ENCODE measurements at regions not wholly inside any gene's neighbourhood (a gene's known extent, or its start where the extent isn't known, plus 50 kb on each side); places are given as distances from the start of the nearest gene placed in this dataset.

DNA sequence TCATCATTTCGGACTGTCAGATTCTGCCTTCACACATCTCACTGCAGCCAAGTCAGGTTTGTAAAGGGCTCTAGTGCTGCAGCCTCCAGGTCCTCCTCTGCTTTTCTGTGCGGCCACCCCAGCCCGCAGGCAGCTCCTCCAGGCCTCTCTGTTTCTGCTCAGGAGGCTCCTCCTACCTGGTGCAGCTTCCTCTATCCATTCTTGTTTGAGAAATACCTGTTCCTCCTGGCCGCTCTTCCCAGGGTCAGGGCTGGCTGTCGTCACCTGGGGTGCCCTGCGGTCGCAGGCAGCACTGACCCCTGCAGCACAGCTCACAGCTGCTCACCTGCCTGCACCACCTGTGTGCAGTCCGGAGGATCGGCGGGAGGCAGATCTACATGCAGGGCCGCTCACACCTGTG, 387.7 kb upstream of the IRX4 start (continued):
- TF ChIP-seq ZNF462 (CRISPR knock-in tag; IDR thresholded peaks at IDR 0.05) = no peak
- TF ChIP-seq ETS1 (IDR thresholded peaks at IDR 0.05) = no peak
- TF ChIP-seq REST (IDR thresholded peaks at IDR 0.05; ENCODE audit: unreplicated experiment) = no peak
- no peak for TF ChIP-seq STAT1 (IDR thresholded peaks at IDR 0.05; ENCODE audit: unreplicated experiment)
- no peak for TF ChIP-seq ZNF114 (CRISPR knock-in tag; IDR thresholded peaks at IDR 0.05)

Data from GM23338 (cell line).